Eye (tissue), 1 donor: ENCODE measurements at regions not wholly inside any gene's neighbourhood (a gene's known extent, or its start where the extent isn't known, plus 50 kb on each side); places are given as distances from the start of the nearest gene placed in this dataset.
A peak's percentile ranks its signal among the peaks of the same experiment; 100 is the strongest.
"Not testable (repeated sequence)": the region's sequence is repeated elsewhere in the genome, so short reads cannot be mapped to it uniquely, and the experiment has no call there.

Source experiments
- DNase-seq: peaks from one replicate; pipeline ENCODE4 v3.0.0-alpha.2; 2015

- no peak for DNase-seq
These were observed 80.5 kb upstream of the KCNK12 start for GRCh38 chr2:47651296-47651695.

DNA sequence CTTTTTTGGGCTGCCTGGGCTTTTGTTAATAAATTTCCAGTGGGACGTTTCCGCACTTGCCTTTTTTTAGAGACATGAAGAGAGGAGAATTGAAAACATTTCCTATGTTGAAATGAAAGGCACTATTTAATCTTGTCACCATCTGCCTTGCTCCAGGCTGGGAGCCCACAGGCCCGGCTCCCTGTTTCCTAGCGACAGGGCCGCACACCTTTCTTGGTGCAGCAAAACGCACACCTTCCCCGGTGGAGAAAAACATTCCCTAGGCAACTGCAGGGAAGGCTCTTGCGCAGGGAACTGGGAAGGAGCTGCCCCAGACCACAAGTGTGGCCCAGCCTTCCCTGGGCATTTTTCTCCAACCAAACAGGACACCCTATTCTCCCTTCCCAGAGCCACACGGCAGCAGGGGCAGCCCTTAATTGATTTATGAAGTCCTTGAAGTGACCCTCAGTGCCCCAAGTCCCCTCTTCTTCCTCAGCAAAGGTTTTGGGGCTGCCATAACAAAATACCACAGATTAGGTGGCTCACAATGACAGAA is 79.3 kb upstream of the KCNK12 start:
- DNase-seq = no peak

DNA sequence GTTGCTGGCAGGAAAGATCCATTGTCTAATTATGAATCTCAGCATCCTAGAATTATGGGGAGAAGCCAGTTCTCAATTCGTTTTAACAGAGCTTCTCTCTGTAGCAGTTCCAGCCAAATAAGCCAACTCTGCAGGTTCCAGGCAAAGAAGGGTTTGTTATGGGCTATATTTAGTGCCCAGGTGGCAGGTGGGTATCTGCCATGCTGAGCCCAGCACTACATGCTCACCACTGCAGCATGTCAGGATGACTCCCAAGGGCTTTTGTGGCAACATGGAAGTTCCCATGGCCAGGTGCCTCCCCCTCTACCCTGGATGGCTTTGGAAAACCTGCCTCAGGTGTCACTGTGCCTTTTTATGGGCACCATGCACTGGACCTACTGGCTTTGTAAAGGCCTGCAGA is 74.5 kb upstream of the KCNK12 start:
- DNase-seq = no peak

- no peak for DNase-seq
These were observed 73.6 kb upstream of the KCNK12 start for GRCh38 chr2:47644351-47644750.

- no peak for DNase-seq
These were observed 70.6 kb upstream of the KCNK12 start for GRCh38 chr2:47641366-47641765.

DNA sequence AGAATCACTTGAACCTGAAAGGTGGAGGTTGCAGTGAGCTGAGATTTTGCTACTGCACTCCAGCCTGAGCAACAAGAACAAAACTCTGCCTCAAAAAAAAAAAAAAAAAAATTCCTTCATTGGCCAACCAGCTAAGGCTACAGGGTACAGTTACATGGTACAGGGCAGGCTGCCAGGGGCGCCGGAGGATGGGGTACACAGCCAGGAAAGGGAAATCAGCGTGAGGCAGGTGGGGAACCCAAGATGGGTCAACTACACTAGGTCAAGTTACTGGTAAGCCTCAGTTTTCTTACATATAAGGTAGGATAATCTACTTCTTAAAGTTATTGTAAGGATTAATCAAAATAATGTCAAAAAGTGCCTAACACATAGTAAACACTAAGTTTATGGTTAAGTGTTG is 69.6 kb upstream of the KCNK12 start:
- no peak for DNase-seq

DNA sequence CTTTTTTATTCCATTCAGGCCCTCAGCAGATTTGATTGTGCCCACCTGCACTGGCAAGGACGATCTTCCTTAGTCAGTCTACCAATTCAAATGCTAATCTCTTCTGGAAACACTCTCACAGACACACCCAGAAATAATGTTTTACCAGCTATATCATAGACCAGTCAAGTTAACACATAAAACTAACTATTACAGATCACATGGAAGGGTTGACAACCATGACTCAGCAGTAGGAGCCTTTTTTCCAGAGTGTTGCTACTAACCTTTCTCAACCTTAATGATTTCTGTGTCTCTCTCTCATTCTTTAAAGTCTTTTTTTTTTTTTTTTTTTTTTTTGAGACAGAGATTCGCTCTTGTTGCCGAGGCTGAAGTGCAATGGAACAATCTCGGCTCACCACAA is 68.7 kb upstream of the KCNK12 start:
- DNase-seq = no peak

DNA sequence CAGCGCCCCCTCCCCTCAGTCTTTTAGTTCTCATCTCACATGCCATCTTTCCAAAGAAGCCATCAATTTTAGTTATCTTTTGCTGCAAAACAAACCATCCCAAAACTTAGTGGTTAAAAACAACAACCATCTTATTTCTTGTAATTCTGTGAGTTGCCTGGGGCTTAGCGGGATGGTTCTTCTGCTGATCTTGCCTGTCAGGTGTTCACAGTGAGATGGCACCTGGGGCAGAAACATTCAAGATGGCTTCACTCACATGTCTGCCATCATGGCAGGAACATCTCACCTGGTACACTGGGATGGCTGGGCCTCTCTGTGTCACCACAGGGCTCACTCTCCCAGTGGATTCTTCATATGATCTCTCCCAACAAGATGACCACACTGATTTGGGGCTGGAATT is 67.6 kb upstream of the KCNK12 start:
- no peak for DNase-seq

GRCh38 chr2:47636596-47637264 is 65.9 kb upstream of the KCNK12 start:
- peak; percentile 41 for DNase-seq

GRCh38 chr2:47636176-47636575 is 65.4 kb upstream of the KCNK12 start:
- DNase-seq = no peak

GRCh38 chr2:47632754-47633153 is 62.0 kb upstream of the KCNK12 start:
- no peak for DNase-seq

DNA sequence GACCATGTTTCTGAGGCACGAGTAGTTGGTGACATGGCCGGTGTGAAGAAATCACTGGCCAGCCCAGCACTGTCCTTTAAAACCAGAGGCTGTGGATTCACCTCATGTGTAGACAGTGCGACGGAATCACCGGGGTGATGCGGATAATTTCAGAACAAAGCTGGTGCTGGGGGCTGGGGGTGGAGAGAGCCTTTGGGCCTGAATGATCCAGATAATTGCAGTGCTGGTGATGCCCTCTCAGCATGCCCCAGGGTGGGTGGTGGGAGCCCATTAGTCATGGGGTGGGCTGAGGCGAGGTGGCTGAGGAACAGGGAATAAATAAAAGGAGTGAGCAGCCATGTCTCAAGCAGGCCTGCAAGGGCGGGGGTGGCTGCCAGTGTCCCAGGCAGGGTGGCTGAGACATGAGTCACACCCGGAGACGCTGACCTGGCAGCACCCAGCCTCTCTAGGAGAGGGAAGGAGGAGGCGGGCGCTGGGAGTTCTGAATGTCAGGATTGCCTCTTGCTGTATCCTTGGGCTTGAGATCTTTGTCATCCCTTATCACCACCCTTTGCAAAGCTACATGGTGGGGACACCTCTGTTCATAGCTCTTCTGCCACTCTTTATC is 61.1 kb upstream of the KCNK12 start:
- DNase-seq = no peak

- no peak for DNase-seq
These were observed 60.5 kb upstream of the KCNK12 start for GRCh38 chr2:47631306-47631705.

GRCh38 chr2:47629501-47630460 is 59.0 kb upstream of the KCNK12 start:
- no peak for DNase-seq

DNA sequence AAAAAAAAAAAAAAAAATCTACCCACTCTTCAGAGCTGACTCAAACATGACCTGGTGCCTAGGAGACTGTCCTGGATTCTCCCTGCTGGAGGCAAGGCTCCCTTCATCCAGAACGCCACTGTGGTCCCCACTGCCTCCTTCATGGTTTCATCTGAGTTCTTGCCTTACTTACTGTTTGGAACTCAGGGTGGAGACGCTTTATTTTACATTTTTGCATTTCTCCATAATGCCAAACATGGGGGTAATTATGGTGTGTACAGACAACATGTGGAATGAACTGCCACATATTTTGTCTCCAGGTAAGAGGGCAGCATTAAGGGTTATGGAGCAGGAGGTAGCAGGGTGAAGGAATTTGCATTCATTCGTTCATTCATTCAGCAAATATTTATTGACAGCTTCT is 58.1 kb upstream of the KCNK12 start:
- DNase-seq = no peak

GRCh38 chr2:47626664-47627063 is 55.9 kb upstream of the KCNK12 start:
- DNase-seq = no peak

DNA sequence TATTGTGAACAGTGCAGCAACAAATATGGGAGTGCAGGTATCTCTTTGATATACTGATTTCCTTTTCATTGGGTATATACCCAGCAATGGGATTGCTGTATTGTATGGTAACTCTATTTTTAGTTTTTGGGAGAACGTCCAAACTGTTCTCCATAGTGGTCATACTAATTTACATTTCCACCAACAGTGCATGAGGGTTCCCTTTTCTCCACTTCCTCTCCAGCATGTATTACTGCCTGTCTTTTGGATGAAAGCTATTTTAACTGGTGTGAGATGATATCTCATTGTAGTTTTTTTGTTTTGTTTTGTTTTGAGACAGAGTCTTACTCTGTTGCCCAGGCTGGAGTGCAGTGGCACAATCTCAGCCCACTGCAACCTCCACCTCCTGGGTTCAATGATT is 52.4 kb upstream of the KCNK12 start:
- DNase-seq = not testable (repeated sequence)

DNA sequence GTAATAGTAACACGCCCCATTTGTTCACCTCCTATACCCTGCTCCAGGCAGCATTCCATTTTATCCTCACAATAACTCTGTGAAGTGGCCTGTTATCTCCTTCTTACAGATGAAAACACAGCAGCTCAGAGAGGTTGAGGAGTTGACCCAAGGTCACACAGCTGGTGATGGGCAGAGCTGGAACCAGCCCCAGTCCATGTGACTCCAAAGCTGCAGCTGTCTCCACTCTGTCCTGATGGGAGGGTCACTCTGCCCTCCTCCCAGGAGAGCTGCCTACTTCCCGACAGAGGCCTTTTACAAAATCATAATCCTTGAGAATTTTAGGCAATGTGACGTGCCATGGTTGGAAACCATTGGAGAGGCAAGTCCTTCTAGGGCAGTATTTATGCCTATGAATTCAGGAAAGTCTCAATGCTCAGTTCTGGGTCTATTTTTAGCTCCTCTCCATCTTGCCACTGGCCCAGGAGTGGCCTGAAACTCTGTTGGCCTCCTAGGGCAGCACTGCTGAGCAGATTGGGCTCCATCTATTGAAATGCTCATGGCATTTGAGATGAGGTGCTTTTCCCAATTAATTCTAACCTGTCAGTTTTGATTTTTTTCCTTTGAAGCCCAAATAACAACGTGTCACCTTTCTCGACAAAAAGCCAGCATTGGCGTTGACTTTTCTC is 50.1 kb upstream of the KCNK12 start:
- DNase-seq = no peak
